ENCODE measurements at regions not wholly inside any gene's neighbourhood (a gene's known extent, or its start where the extent isn't known, plus 50 kb on each side); places are given as distances from the start of the nearest gene placed in this dataset.

DNA sequence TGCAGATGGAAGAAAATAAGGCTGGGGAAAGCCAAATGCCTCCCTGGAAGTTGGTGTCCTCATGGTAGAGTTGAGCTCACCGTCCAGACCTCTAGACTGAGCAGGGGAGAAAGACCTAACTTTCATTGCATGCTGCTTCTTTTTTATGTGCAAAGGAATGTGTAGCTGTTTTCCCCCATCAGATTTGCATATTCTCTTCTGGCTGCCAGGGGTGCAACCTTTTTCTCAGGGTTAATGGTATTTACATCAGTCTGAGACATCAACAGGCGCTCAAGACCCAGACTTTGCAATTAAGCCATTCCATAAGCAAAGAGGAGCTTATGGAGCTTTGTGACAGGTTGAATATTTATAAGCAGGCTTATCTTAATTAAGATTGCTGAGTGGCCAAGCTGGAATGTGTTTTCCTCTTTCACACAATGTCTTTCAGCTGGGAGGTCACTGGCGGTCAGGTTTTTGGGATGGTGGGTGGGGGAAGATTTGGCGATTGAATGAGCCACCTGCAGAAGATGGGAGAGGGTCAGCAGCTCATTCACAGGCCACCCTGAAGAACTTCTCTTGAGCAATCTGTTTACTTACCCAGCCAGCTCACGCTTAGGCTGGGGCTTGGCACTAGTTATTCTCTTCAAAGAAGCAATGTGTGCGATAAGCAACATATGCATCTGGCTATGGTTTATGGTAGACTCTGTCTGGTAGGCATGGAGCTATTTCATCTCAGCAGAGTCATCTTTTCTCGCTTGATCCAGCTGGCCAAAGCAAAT lies 88.6 kb downstream of the SCP2D1 start:
- Histone ChIP-seq H3K4me2 (ENCODE audit: low read length) (no peak overlapping the region), H3K9me2 (ENCODE audit: insufficient read depth, low read length) (no peaks in the 10 kb centered on the region), H3K9me3 (ENCODE audit: low read length) (no peaks in the 10 kb centered on the region), H3K79me2 (replicated peaks; ENCODE audit: insufficient read depth, low read length) (no peaks in the 10 kb centered on the region), H3K4me3 (ENCODE audit: low read length) (no peak overlapping the region), H2AFZ (ENCODE audit: low read depth, low read length) (no peak overlapping the region), H4K20me1 (ENCODE audit: insufficient read depth) (no peaks in the 10 kb centered on the region), H3K27ac (ENCODE audit: low read length) (no peak overlapping the region), H3F3A (ENCODE audit: insufficient read depth, low read length, poor library complexity, severe bottlenecking) (no peaks in the 10 kb centered on the region), H3K36me3 (ENCODE audit: insufficient read depth, low read length) (no peaks in the 10 kb centered on the region), H3K27me3 (ENCODE audit: insufficient read depth, low read depth, low read length) (no peaks in the 10 kb centered on the region), H3K9ac (ENCODE audit: low read length) (no peak overlapping the region)
- TF ChIP-seq EZH2 (IDR thresholded peaks at IDR 0.05; ENCODE audit: borderline replicate concordance, insufficient read depth, low read length, poor library complexity, severe bottlenecking) (no peak), SMC3 (conservative IDR thresholded peaks at IDR 0.05; ENCODE audit: poor library complexity) (no peak), RAD21 (conservative IDR thresholded peaks at IDR 0.05) (no peak), EP300 (conservative IDR thresholded peaks at IDR 0.05; ENCODE audit: poor library complexity, severe bottlenecking) (no peak), REST (IDR thresholded peaks at IDR 0.05; ENCODE audit: borderline replicate concordance) (no peak), MXI1 (conservative IDR thresholded peaks at IDR 0.05; ENCODE audit: poor library complexity, severe bottlenecking) (no peak), POLR2AphosphoS5 (IDR thresholded peaks at IDR 0.05) (no peak), TAF1 (IDR thresholded peaks at IDR 0.05; ENCODE audit: low read depth) (no peak)
- TF ChIP-seq, protein P1, sequence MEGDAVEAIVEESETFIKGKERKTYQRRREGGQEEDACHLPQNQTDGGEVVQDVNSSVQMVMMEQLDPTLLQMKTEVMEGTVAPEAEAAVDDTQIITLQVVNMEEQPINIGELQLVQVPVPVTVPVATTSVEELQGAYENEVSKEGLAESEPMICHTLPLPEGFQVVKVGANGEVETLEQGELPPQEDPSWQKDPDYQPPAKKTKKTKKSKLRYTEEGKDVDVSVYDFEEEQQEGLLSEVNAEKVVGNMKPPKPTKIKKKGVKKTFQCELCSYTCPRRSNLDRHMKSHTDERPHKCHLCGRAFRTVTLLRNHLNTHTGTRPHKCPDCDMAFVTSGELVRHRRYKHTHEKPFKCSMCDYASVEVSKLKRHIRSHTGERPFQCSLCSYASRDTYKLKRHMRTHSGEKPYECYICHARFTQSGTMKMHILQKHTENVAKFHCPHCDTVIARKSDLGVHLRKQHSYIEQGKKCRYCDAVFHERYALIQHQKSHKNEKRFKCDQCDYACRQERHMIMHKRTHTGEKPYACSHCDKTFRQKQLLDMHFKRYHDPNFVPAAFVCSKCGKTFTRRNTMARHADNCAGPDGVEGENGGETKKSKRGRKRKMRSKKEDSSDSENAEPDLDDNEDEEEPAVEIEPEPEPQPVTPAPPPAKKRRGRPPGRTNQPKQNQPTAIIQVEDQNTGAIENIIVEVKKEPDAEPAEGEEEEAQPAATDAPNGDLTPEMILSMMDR (IDR thresholded peaks at IDR 0.05; ENCODE audit: poor library complexity, severe bottlenecking) = no peak

DNA sequence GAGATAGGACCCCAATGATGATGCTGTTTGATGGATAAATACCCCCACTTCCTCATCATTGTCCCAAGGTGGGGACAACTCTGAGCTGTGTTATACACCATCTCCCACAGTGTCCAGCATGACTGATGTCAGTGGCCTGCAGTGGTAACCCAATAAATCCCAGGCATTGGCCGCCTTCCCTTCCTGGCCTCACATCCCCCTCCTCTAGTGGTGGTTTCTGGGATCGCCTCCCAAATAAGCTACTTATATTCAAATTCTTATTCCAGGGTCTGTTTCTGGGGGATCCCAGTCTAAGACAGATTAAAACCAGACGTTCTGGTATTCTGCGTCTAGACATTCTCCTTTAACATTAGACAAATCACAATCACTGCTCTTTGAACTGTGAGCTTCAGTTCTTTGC lies 90.6 kb downstream of the SCP2D1 start:
- Histone ChIP-seq H3K4me2 (ENCODE audit: low read length) (no peak overlapping the region), H3K79me2 (replicated peaks; ENCODE audit: insufficient read depth, low read length) (no peaks in the 10 kb centered on the region), H3K4me3 (ENCODE audit: low read length) (no peak overlapping the region), H3K27ac (ENCODE audit: low read length) (no peak overlapping the region), H3K9ac (ENCODE audit: low read length) (no peak overlapping the region), H2AFZ (ENCODE audit: low read depth, low read length) (no peak overlapping the region), H4K20me1 (ENCODE audit: insufficient read depth) (no peaks in the 10 kb centered on the region), H3F3A (ENCODE audit: insufficient read depth, low read length, poor library complexity, severe bottlenecking) (no peaks in the 10 kb centered on the region), H3K9me3 (ENCODE audit: low read length) (no peaks in the 10 kb centered on the region), H3K36me3 (ENCODE audit: insufficient read depth, low read length) (no peaks in the 10 kb centered on the region), H3K9me2 (ENCODE audit: insufficient read depth, low read length) (no peaks in the 10 kb centered on the region), H3K27me3 (ENCODE audit: insufficient read depth, low read depth, low read length) (no peaks in the 10 kb centered on the region)
- TF ChIP-seq EZH2 (IDR thresholded peaks at IDR 0.05; ENCODE audit: borderline replicate concordance, insufficient read depth, low read length, poor library complexity, severe bottlenecking) (no peak), RAD21 (conservative IDR thresholded peaks at IDR 0.05) (no peak)

Measured in neural cell (in vitro differentiated cells).